K562 (cell line): ENCODE measurements at regions not wholly inside any gene's neighbourhood (a gene's known extent, or its start where the extent isn't known, plus 50 kb on each side); places are given as distances from the start of the nearest gene placed in this dataset.

Experiments
- ATAC-seq: fragments of 200-7000 bp; cut with Tn5 transposase; 3 replicates; pipeline ENCODE4 v1.9.1; 2020; ENCODE audit warnings: moderate library complexity
- BruUV-seq: library from RNA; stranded (reverse); fragments of 400-500 nt; replicated peaks from 2 replicates; lab custom pipeline; 2021; lab: Mats Ljungman, UMichigan
- CTCF ChIA-PET: fragments of 300-600 bp; formaldehyde crosslinking; extraction: SDS; loops from one replicate; lab custom pipeline; 2021; ENCODE audit warnings: low intra/inter-chr PET ratio; lab: Yijun Ruan, JAX
- POLR2A ChIA-PET: fragments of 300-600, 350-650 bp; sonication (Branson Sonifier 250); formaldehyde crosslinking; extraction: SDS; loops from one replicate; lab custom pipeline; 2021; ENCODE audit warnings: antibody characterized with exemption, inconsistent platforms; lab: Yijun Ruan, JAX
- DNase-seq, 4 experiments: peaks; one replicate each; pipeline versions ENCODE4 v3.0.0 to v3.0.0-alpha.2; 2011 to 2018; ENCODE audit warnings: low spot score in 3 of 4, mixed read lengths in 3 of 4; ENCODE audit errors: extremely low read depth in 1 of 4
- FAIRE-seq: peaks from 2 replicates; lab custom pipeline; 2011; peaks lifted over from hg19 to GRCh38; lab: Jason Lieb, UNC
- H2AFZ ChIP-seq: 2 replicates; pipeline ENCODE4 v1.6.0; 2011; ENCODE audit warnings: low read depth, low read length, control low read depth, inconsistent platforms
- H3K27ac ChIP-seq: fragments of 200-600 bp; 3 replicates; pipeline ENCODE4 v1.8.0; 2011; ENCODE audit warnings: low read depth, mild to moderate bottlenecking, control low read depth, inconsistent platforms, low read length, moderate library complexity, mixed read lengths; ENCODE audit errors: extremely low read depth
- H3K27me3 ChIP-seq, 2 experiments: fragments of 300-600 bp in 1 of 2; 2 replicates in 1 of 2; 3 replicates in 1 of 2; pipeline versions ENCODE4 v1.6.0 to v1.8.0; 2011; ENCODE audit warnings: inconsistent platforms in 2 of 2, low read length in 2 of 2, mild to moderate bottlenecking in 1 of 2, mixed read lengths in 1 of 2, moderate library complexity in 1 of 2; ENCODE audit not compliant: control insufficient read depth in 2 of 2, insufficient read depth in 2 of 2
- H3K36me3 ChIP-seq: fragments of 300-600 bp; 3 replicates; pipeline ENCODE4 v1.8.0; 2011; ENCODE audit warnings: mild to moderate bottlenecking, low read length, inconsistent platforms; ENCODE audit not compliant: control insufficient read depth, insufficient read depth
- H3K4me1 ChIP-seq, 2 experiments: fragments of 200-600 bp in 1 of 2; replicated peaks in 1 of 2; 2 replicates in 1 of 2; 3 replicates in 1 of 2; pipeline versions ENCODE4 v1.5.1 to v1.8.0; 2011; ENCODE audit warnings: inconsistent platforms in 2 of 2, low read length in 2 of 2, mild to moderate bottlenecking in 1 of 2, mixed read lengths in 1 of 2, moderate library complexity in 1 of 2; ENCODE audit not compliant: control insufficient read depth in 2 of 2, insufficient read depth in 2 of 2
- H3K4me2 ChIP-seq: 2 replicates; pipeline ENCODE4 v1.6.1; 2011; ENCODE audit warnings: low read length, control low read depth, inconsistent platforms, mixed read lengths; ENCODE audit not compliant: insufficient read depth
- H3K4me3 ChIP-seq: fragments of 200-600 bp; sonication (generic), shearing (Covaris generic); 2 replicates; pipeline ENCODE4 v1.5.1; 2016; ENCODE audit warnings: control low read depth, inconsistent platforms
- H3K79me2 ChIP-seq: fragments of 200-600 bp; 3 replicates; pipeline ENCODE4 v1.8.0; 2011; ENCODE audit warnings: low read length, inconsistent platforms; ENCODE audit not compliant: control insufficient read depth, insufficient read depth
- H3K9ac ChIP-seq, 2 experiments: 2 replicates each; pipeline versions ENCODE4 v1.6.0 to v1.6.1; 2011; ENCODE audit warnings: low read depth in 2 of 2, low read length in 2 of 2, control low read depth in 1 of 2, inconsistent platforms in 1 of 2, mild to moderate bottlenecking in 1 of 2, mixed read lengths in 1 of 2; ENCODE audit not compliant: insufficient read depth in 1 of 2
- H3K9me1 ChIP-seq: one replicate; pipeline ENCODE4 v1.6.0; 2011; ENCODE audit warnings: inconsistent platforms, mild to moderate bottlenecking, low read length, moderate library complexity; ENCODE audit not compliant: control insufficient read depth, insufficient read depth
- H3K9me3 ChIP-seq: replicated peaks from 2 replicates; pipeline ENCODE4 v1.5.1; 2011; ENCODE audit warnings: low read depth, low read length, inconsistent platforms; ENCODE audit not compliant: control insufficient read depth, insufficient read depth
- H4K20me1 ChIP-seq: replicated peaks from 2 replicates; pipeline ENCODE4 v1.6.1; 2011; ENCODE audit warnings: low read length, inconsistent platforms, mixed read lengths; ENCODE audit not compliant: control insufficient read depth, insufficient read depth
- PRDM10 ChIP-seq: fragments of 450-650 bp; IDR thresholded peaks from 2 replicates; pipeline ENCODE4 v1.6.1; 2018; ENCODE audit not compliant: partially characterized antibody
- ZNF778 ChIP-seq: fragments of 450-650 bp; formaldehyde crosslinking; IDR thresholded peaks from 2 replicates; pipeline ENCODE4 v1.4.0; 2020; ENCODE audit warnings: mild to moderate bottlenecking, moderate library complexity
- WGBS: fragments of 100-300 bp; shearing (Covaris generic); methylation state at CpG from one replicate; pipeline ENCODE4 v1.1.6; 2016; ENCODE audit warnings: low coverage, mixed read lengths; ENCODE audit not compliant: insufficient coverage; ENCODE audit errors: missing lambda C conversion rate; 5-methylcytosine and 5-hydroxymethylcytosine counted together
- in situ Hi-C: fragments of 300-500 bp; cut with MboI; formaldehyde crosslinking; loops from 4 replicates; pipeline ENCODE4 v1.15.0; 2018; ENCODE audit warnings: inconsistent platforms, mixed read lengths
- intact Hi-C: fragments of 100-400 bp; cut with micrococcal nuclease; formaldehyde crosslinking; loops from 2 replicates; pipeline ENCODE4 v1.14.2; 2022

- Histone ChIP-seq H3K4me3 (no peak overlapping the region), H3K36me3 (no peaks in the 10 kb centered on the region), H3K9me3 (no peaks in the 10 kb centered on the region), H2AFZ (no peak overlapping the region), H3K9me1 (no peaks in the 10 kb centered on the region), H4K20me1 (no peaks in the 10 kb centered on the region), H3K27me3 (no peaks in the 10 kb centered on the region), H3K27ac (no peak overlapping the region), H3K79me2 (no peaks in the 10 kb centered on the region), H3K9ac (no peak overlapping the region), H3K4me2 (no peak overlapping the region), H3K4me1 (no peaks in the 10 kb centered on the region)
- TF ChIP-seq PRDM10 = no peak
- TF ChIP-seq ZNF778 = no peak
- WGBS = 0% methylated on average over 1 of the region's 1 CpG
- POLR2A ChIA-PET = no interaction called here
- intact Hi-C loops (no loop called here), in situ Hi-C loops (no loop called here)
- ATAC-seq (no peak), FAIRE-seq (no peak), DNase-seq (no peak)
- CTCF ChIA-PET = no interaction called here
- no TSS peak for BruUV-seq
Measured at GRCh38 chr1:82453511-82454185, 652.9 kb downstream of the ADGRL2 start.
